GM12873 (cell line): ENCODE measurements at regions not wholly inside any gene's neighbourhood (a gene's known extent, or its start where the extent isn't known, plus 50 kb on each side); places are given as distances from the start of the nearest gene placed in this dataset.

ENCODE experiments used
- TF ChIP-seq, protein P1 (sequence below): IDR thresholded peaks from 2 replicates; pipeline ENCODE4 v1.5.1; 2012; ENCODE audit warnings: low read depth, mild to moderate bottlenecking, moderate library complexity, low read length, control low read depth; ENCODE audit not compliant: insufficient read depth; ENCODE audit errors: missing control alignments

DNA sequence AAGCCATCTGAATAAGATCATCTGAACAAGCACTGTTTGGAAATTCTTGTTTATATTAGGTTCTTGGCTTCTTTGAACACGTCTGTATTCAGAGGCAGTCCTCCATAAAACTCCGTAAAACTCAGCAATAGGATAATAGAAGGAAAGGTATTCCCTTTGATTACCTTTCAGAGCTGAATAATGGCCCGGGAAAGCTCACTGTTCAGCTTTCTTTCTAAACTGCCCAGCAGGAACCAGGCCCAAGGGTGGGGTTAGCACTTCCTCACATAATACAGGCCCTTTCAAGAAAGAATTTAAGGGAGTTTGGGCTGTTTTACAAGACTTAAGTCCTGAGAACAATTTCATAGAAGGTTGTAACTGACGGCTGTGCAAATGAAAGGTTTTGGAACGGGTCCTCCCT, 72.2 kb upstream of the PHLPP1 start:
- TF ChIP-seq, protein P1, sequence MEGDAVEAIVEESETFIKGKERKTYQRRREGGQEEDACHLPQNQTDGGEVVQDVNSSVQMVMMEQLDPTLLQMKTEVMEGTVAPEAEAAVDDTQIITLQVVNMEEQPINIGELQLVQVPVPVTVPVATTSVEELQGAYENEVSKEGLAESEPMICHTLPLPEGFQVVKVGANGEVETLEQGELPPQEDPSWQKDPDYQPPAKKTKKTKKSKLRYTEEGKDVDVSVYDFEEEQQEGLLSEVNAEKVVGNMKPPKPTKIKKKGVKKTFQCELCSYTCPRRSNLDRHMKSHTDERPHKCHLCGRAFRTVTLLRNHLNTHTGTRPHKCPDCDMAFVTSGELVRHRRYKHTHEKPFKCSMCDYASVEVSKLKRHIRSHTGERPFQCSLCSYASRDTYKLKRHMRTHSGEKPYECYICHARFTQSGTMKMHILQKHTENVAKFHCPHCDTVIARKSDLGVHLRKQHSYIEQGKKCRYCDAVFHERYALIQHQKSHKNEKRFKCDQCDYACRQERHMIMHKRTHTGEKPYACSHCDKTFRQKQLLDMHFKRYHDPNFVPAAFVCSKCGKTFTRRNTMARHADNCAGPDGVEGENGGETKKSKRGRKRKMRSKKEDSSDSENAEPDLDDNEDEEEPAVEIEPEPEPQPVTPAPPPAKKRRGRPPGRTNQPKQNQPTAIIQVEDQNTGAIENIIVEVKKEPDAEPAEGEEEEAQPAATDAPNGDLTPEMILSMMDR, result no peak

DNA sequence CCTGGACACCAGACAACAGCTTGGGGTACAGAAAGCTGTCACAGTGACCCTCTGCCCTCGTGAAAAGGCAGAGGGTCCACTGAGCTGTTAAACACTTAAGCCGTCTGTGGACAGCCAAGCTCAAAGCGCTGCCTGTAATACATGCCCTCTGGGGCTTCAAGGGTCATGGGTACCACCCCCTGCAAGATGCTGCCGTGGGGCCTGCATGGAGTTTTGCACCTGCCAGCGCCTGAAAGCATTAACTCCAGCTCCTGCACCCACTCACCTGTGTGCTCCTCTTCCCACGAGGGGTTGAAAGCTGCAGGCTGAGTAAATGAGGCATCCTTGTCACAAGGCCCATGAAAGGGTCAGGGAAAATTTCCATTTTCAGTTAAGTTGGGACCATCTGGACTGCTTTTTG, 70.6 kb upstream of the PHLPP1 start:
- TF ChIP-seq, protein P1, result no peak

DNA sequence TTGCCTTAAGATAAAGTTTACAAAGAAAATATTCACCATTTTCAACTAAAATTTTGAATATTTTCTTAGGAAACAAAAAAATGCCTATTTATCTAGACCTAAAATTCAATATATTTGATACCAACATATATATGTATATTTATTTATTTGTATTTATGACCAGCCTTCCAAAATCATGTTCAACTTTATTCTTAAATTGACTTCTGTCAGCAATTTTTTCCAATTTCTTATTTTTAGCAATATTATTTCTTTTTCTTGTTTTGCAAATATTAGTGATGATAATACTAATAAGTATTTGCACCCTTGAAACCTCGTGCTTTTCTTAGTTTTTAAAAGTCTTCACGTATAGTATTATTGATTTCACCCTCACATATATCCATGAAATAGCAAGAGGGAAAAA, 68.2 kb upstream of the PHLPP1 start:
- TF ChIP-seq, protein P1, result no peak

DNA sequence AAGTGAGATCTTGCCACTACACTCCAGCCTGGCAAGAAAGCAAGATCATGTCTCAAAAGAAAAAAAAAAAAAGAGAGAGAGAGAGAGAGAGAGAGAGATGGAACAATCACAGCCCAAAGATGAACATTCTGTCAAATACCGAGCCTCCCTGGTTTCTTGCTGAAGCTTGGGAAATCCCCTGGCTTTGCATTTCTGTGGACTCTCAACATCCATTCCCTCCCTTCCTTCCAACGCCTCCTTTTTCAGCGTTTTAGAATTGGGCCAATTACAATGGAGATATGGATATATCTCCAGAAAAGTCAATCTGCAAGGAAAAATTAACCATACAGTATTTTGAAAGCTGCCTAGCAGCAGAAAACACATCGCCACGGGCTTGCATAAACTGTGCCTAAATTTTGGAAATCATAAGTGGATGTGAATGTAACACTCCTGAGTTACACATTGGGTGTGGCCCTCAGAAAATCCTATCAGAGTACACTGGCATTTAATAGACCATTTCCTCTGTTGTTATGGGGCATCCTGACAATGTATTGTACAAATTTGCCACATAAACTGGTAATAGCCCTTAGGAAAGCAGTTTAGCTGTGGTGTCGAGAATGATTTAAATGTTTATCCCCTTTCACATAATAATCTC, 67.2 kb upstream of the PHLPP1 start:
- TF ChIP-seq, protein P1, result no peak

DNA sequence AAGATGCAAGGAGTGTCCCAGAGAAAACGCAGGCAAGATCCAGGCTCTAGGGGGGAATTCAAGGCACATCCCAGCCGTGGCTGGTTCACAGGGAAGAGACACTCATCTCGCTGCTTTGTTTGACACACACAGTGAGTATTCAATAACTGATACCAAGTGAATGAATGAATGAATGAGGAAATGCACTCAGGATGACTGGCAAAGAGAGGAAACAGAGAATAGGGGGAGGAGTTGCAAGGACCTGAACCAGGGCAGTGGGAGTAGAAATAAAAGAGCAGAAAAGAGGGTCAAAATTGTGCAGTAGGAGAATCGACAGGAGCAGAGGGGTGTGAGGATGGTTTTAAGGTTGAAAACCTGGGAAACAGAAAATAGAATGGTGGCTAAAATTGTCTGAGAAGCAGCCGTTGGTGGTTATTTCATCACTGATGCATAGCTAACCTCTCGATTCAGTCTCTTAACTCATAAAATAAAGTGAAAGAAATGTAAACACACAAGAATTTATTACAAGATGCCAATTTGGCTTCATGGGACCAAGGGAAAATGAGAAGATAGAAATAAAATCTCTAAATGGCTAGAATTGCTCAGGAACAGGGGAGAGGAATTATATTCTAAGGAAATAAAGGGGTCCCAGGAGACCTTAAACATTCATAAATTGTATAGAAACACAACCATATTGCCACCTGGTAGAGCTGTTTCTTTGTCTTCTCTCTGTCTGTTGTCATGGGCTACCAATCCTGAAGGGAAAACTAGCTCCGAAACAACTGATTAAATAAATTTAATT, 63.9 kb upstream of the PHLPP1 start:
- TF ChIP-seq, protein P1, result no peak

DNA sequence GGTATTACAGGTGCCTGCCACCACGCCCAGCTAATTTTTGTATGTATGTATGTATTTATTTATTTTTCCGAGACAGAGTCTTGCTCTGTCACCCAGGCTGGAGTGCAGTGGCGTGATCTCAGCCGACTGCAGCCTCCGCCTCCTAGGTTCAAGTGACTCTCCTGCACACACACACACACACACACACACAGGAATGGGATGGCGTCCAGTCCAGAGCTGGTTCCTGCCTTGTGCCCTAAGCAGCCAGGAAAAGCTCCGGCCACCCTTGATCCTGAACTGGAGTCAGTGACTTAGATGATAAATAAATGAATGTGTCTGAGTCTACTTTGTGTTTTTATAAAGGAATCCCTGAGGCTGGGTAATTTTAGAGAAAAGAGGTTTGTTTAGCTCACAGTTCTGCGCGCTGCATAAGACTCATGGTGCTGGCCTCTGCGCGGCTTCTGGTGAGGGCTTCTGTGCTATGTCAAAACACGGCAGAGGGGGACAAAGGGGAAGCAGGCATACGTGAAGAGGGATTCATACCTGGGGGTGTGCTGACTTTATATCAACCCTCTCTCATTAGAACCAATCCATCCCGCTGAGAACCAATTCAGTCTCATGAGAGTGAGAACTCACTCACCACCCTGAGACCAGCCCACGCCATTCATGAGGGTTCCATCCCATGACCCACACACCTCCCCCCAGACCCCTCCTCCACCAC, 59.7 kb upstream of the PHLPP1 start:
- TF ChIP-seq, protein P1, result no peak

DNA sequence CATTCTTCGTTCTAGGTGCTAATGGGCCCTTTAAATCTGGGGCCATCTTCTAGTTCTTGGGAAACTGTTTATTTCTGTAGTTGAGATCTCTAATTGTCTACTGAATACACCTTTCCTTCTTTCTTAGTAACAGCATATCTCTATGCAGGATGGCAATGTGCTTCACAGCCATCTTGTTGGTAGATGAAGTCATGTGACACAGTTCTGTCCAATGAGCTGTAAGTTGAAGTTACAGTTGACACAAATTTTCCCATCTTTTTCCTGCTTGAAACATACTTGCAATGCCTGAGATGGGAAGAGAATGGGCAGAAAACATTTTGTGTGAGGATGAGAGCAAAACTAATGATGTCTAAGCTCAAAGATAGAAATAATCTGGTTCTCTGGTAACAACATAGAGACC, 57.3 kb upstream of the PHLPP1 start:
- TF ChIP-seq, protein P1, result no peak
